ENCODE measurements at regions not wholly inside any gene's neighbourhood (a gene's known extent, or its start where the extent isn't known, plus 50 kb on each side); places are given as distances from the start of the nearest gene placed in this dataset.

- H3K9ac ChIP-seq (ENCODE audit: low read length), result no peak overlapping the region
These were observed 190.3 kb upstream of the PREP start for GRCh38 chr6:105593056-105593690.

GRCh38 chr6:105592329-105592728 is 189.4 kb upstream of the PREP start:
- H3K27me3 ChIP-seq (ENCODE audit: control insufficient read depth, insufficient read depth, low read length), result no peaks in the 10 kb centered on the region
- H3K27ac ChIP-seq (ENCODE audit: low read depth, low read length), result no peak overlapping the region
- H3K4me1 ChIP-seq (ENCODE audit: control insufficient read depth, insufficient read depth, low read length), result peaks cover 24% of the 10 kb centered on the region
- H3K9ac ChIP-seq (ENCODE audit: low read length), result no peak overlapping the region
- H3K9me3 ChIP-seq (ENCODE audit: control insufficient read depth, insufficient read depth, low read depth, low read length), result no peaks in the 10 kb centered on the region
- H3K36me3 ChIP-seq (ENCODE audit: control insufficient read depth, insufficient read depth, low read length), result no peaks in the 10 kb centered on the region
- H3K4me3 ChIP-seq (ENCODE audit: low read depth, low read length), result no peak overlapping the region

More at GRCh38 chr6:105593056-105593690, 190.3 kb upstream of the PREP start:
- no peaks in the 10 kb centered on the region for H3K36me3 ChIP-seq (ENCODE audit: control insufficient read depth, insufficient read depth, low read length)
- peaks cover 24% of the 10 kb centered on the region for H3K4me1 ChIP-seq (ENCODE audit: control insufficient read depth, insufficient read depth, low read length)
- H3K27ac ChIP-seq (ENCODE audit: low read depth, low read length), result no peak overlapping the region
- H3K27me3 ChIP-seq (ENCODE audit: control insufficient read depth, insufficient read depth, low read length), result no peaks in the 10 kb centered on the region
- 0 out of 2 replicates have a peak, but pooled peaks cover 2% of the 10 kb centered on the region for H3K9me3 ChIP-seq (ENCODE audit: control insufficient read depth, insufficient read depth, low read depth, low read length)
- H3K4me3 ChIP-seq (ENCODE audit: low read depth, low read length), result no peak overlapping the region

GRCh38 chr6:105591053-105591452 is 188.2 kb upstream of the PREP start:
- no peak overlapping the region for H3K9ac ChIP-seq (ENCODE audit: low read length)
- H3K36me3 ChIP-seq (ENCODE audit: control insufficient read depth, insufficient read depth, low read length), result no peaks in the 10 kb centered on the region
- no peaks in the 10 kb centered on the region for H3K27me3 ChIP-seq (ENCODE audit: control insufficient read depth, insufficient read depth, low read length)
- no peaks in the 10 kb centered on the region for H3K9me3 ChIP-seq (ENCODE audit: control insufficient read depth, insufficient read depth, low read depth, low read length)
- H3K27ac ChIP-seq (ENCODE audit: low read depth, low read length), result no peak overlapping the region
- H3K4me1 ChIP-seq (ENCODE audit: control insufficient read depth, insufficient read depth, low read length), result peaks cover 24% of the 10 kb centered on the region
- H3K4me3 ChIP-seq (ENCODE audit: low read depth, low read length), result no peak overlapping the region

GRCh38 chr6:105588123-105588710 is 185.3 kb upstream of the PREP start:
- H3K36me3 ChIP-seq (ENCODE audit: control insufficient read depth, insufficient read depth, low read length), result no peaks in the 10 kb centered on the region
- no peaks in the 10 kb centered on the region for H3K9me3 ChIP-seq (ENCODE audit: control insufficient read depth, insufficient read depth, low read depth, low read length)
- H3K4me1 ChIP-seq (ENCODE audit: control insufficient read depth, insufficient read depth, low read length), result peaks cover 12% of the 10 kb centered on the region; the same call in 1 of the 2 replicates
- H3K9ac ChIP-seq (ENCODE audit: low read length), result no peak overlapping the region
- no peaks in the 10 kb centered on the region for H3K27me3 ChIP-seq (ENCODE audit: control insufficient read depth, insufficient read depth, low read length)
- no peak overlapping the region for H3K4me3 ChIP-seq (ENCODE audit: low read depth, low read length)
- H3K27ac ChIP-seq (ENCODE audit: low read depth, low read length), result no peak overlapping the region

- Histone ChIP-seq H3K27ac (ENCODE audit: low read depth, low read length) (no peak overlapping the region), H3K4me3 (ENCODE audit: low read depth, low read length) (no peak overlapping the region), H3K9ac (ENCODE audit: low read length) (no peak overlapping the region), H3K9me3 (ENCODE audit: control insufficient read depth, insufficient read depth, low read depth, low read length) (no peaks in the 10 kb centered on the region), H3K4me1 (ENCODE audit: control insufficient read depth, insufficient read depth, low read length) (peaks cover 7% of the 10 kb centered on the region; the same call in 1 of the 2 replicates), H3K36me3 (ENCODE audit: control insufficient read depth, insufficient read depth, low read length) (no peaks in the 10 kb centered on the region), H3K27me3 (ENCODE audit: control insufficient read depth, insufficient read depth, low read length) (no peaks in the 10 kb centered on the region)
These were observed 184.7 kb upstream of the PREP start for GRCh38 chr6:105587349-105588122.

GRCh38 chr6:105578179-105578707 is 175.4 kb upstream of the PREP start:
- no peaks in the 10 kb centered on the region for H3K27me3 ChIP-seq (ENCODE audit: control insufficient read depth, insufficient read depth, low read length)
- H3K4me1 ChIP-seq (ENCODE audit: control insufficient read depth, insufficient read depth, low read length), result no peaks in the 10 kb centered on the region
- no peak overlapping the region for H3K27ac ChIP-seq (ENCODE audit: low read depth, low read length)
- no peaks in the 10 kb centered on the region for H3K9me3 ChIP-seq (ENCODE audit: control insufficient read depth, insufficient read depth, low read depth, low read length)
- no peak overlapping the region for H3K9ac ChIP-seq (ENCODE audit: low read length)
- no peaks in the 10 kb centered on the region for H3K36me3 ChIP-seq (ENCODE audit: control insufficient read depth, insufficient read depth, low read length)
- H3K4me3 ChIP-seq (ENCODE audit: low read depth, low read length), result no peak overlapping the region

GRCh38 chr6:105573556-105573955 is 170.7 kb upstream of the PREP start:
- H3K36me3 ChIP-seq (ENCODE audit: control insufficient read depth, insufficient read depth, low read length), result no peaks in the 10 kb centered on the region
- H3K9ac ChIP-seq (ENCODE audit: low read length), result no peak overlapping the region
- no peaks in the 10 kb centered on the region for H3K9me3 ChIP-seq (ENCODE audit: control insufficient read depth, insufficient read depth, low read depth, low read length)
- H3K4me3 ChIP-seq (ENCODE audit: low read depth, low read length), result no peak overlapping the region
- H3K27ac ChIP-seq (ENCODE audit: low read depth, low read length), result no peak overlapping the region
- H3K4me1 ChIP-seq (ENCODE audit: control insufficient read depth, insufficient read depth, low read length), result no peaks in the 10 kb centered on the region
- H3K27me3 ChIP-seq (ENCODE audit: control insufficient read depth, insufficient read depth, low read length), result no peaks in the 10 kb centered on the region

- no peaks in the 10 kb centered on the region for H3K36me3 ChIP-seq (ENCODE audit: control insufficient read depth, insufficient read depth, low read length)
- no peaks in the 10 kb centered on the region for H3K9me3 ChIP-seq (ENCODE audit: control insufficient read depth, insufficient read depth, low read depth, low read length)
These were observed 170.3 kb upstream of the PREP start for GRCh38 chr6:105573138-105573537.

GRCh38 chr6:105570416-105570815 is 167.5 kb upstream of the PREP start:
- H3K36me3 ChIP-seq (ENCODE audit: control insufficient read depth, insufficient read depth, low read length), result no peaks in the 10 kb centered on the region
- H3K4me3 ChIP-seq (ENCODE audit: low read depth, low read length), result no peak overlapping the region
- no peaks in the 10 kb centered on the region for H3K9me3 ChIP-seq (ENCODE audit: control insufficient read depth, insufficient read depth, low read depth, low read length)
- H3K9ac ChIP-seq (ENCODE audit: low read length), result no peak overlapping the region
- no peaks in the 10 kb centered on the region for H3K4me1 ChIP-seq (ENCODE audit: control insufficient read depth, insufficient read depth, low read length)
- no peak overlapping the region for H3K27ac ChIP-seq (ENCODE audit: low read depth, low read length)
- H3K27me3 ChIP-seq (ENCODE audit: control insufficient read depth, insufficient read depth, low read length), result no peaks in the 10 kb centered on the region

More at GRCh38 chr6:105573138-105573537, 170.3 kb upstream of the PREP start:
- H3K9ac ChIP-seq (ENCODE audit: low read length), result no peak overlapping the region
- no peaks in the 10 kb centered on the region for H3K27me3 ChIP-seq (ENCODE audit: control insufficient read depth, insufficient read depth, low read length)
- H3K4me1 ChIP-seq (ENCODE audit: control insufficient read depth, insufficient read depth, low read length), result no peaks in the 10 kb centered on the region
- no peak overlapping the region for H3K4me3 ChIP-seq (ENCODE audit: low read depth, low read length)
- H3K27ac ChIP-seq (ENCODE audit: low read depth, low read length), result no peak overlapping the region

GRCh38 chr6:105569706-105570105 is 166.8 kb upstream of the PREP start:
- no peaks in the 10 kb centered on the region for H3K36me3 ChIP-seq (ENCODE audit: control insufficient read depth, insufficient read depth, low read length)
- H3K4me3 ChIP-seq (ENCODE audit: low read depth, low read length), result no peak overlapping the region
- no peaks in the 10 kb centered on the region for H3K9me3 ChIP-seq (ENCODE audit: control insufficient read depth, insufficient read depth, low read depth, low read length)
- no peaks in the 10 kb centered on the region for H3K4me1 ChIP-seq (ENCODE audit: control insufficient read depth, insufficient read depth, low read length)
- no peaks in the 10 kb centered on the region for H3K27me3 ChIP-seq (ENCODE audit: control insufficient read depth, insufficient read depth, low read length)
- H3K27ac ChIP-seq (ENCODE audit: low read depth, low read length), result no peak overlapping the region
- no peak overlapping the region for H3K9ac ChIP-seq (ENCODE audit: low read length)

- H3K27me3 ChIP-seq (ENCODE audit: control insufficient read depth, insufficient read depth, low read length), result no peaks in the 10 kb centered on the region
- H3K36me3 ChIP-seq (ENCODE audit: control insufficient read depth, insufficient read depth, low read length), result no peaks in the 10 kb centered on the region
- H3K9ac ChIP-seq (ENCODE audit: low read length), result no peak overlapping the region
- no peak overlapping the region for H3K4me3 ChIP-seq (ENCODE audit: low read depth, low read length)
- H3K27ac ChIP-seq (ENCODE audit: low read depth, low read length), result no peak overlapping the region
- H3K4me1 ChIP-seq (ENCODE audit: control insufficient read depth, insufficient read depth, low read length), result no peaks in the 10 kb centered on the region
- no peaks in the 10 kb centered on the region for H3K9me3 ChIP-seq (ENCODE audit: control insufficient read depth, insufficient read depth, low read depth, low read length)
These were observed 165.9 kb upstream of the PREP start for GRCh38 chr6:105568751-105569150.

Data from HUES6 (cell line).